ENCODE measurements at regions not wholly inside any gene's neighbourhood (a gene's known extent, or its start where the extent isn't known, plus 50 kb on each side); places are given as distances from the start of the nearest gene placed in this dataset.

DNA sequence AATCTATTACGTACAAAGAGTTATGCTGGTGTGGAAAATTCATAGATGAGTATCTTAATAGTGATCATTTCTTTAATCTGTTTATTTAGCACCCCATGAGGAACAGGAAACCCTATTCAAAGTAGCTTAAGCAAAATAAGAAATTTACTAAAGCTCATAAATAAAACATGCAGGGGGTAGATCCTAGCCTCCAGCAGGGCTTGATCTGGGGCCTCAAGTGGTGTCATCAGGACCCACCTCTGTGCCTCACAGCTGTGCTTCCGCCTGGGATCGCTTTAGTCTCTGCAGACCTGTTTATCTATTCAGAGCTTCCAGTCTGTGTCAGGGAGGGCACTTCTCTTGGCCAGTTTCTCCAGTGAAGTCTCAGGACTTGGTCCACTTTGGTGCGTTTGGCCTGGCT, 171.0 kb upstream of the SLC24A5 start:
- no peak for DNase-seq (ENCODE audit: low spot score)

DNA sequence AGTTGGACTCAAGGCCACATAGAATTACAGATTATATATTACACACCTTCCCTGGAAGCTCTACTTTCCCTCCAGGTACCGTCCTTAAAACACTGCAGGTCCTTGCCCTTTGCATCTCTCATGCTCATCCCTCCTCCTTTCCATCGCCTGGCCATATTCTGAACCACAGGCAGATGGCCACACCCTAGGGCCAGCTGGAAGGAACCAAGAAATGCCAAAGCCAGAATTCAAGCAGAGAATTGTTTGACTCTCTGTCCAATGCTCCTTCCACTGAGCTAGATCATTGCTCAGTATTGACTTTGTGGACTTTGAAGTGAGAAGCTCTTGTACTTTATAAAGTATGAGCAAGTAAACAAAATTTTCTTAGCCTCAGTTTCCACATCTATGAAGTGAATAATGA, 170.3 kb upstream of the SLC24A5 start:
- DNase-seq (ENCODE audit: low spot score), result peak; percentile 57

DNA sequence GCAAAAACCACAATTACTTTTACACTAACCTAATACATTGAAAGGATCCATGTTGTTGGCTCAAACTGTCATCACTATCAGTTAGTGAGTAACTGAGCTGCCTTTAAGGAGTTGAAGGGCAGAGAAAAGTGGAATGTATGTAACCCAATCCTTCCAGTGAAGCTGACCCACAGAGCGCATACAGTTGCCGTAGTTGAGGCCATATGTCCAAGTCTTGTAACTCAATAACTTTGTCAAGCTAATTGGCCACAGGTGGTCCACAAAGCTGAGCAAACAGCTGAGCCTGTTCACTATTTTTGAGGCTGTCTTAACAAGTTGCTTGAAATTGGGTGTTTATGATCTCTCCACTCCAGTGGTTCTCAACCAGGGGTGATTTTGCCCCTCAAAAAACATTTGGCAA, 169.0 kb upstream of the SLC24A5 start:
- no peak for DNase-seq (ENCODE audit: low spot score)

- DNase-seq (ENCODE audit: low spot score), result no peak
Measured at GRCh38 chr15:47954196-47954595, 166.6 kb upstream of the SLC24A5 start.

GRCh38 chr15:47955021-47955420, 165.8 kb upstream of the SLC24A5 start:
- no peak for DNase-seq (ENCODE audit: low spot score)

GRCh38 chr15:47959617-47960413, 161.0 kb upstream of the SLC24A5 start:
- DNase-seq (ENCODE audit: low spot score), result no peak

DNA sequence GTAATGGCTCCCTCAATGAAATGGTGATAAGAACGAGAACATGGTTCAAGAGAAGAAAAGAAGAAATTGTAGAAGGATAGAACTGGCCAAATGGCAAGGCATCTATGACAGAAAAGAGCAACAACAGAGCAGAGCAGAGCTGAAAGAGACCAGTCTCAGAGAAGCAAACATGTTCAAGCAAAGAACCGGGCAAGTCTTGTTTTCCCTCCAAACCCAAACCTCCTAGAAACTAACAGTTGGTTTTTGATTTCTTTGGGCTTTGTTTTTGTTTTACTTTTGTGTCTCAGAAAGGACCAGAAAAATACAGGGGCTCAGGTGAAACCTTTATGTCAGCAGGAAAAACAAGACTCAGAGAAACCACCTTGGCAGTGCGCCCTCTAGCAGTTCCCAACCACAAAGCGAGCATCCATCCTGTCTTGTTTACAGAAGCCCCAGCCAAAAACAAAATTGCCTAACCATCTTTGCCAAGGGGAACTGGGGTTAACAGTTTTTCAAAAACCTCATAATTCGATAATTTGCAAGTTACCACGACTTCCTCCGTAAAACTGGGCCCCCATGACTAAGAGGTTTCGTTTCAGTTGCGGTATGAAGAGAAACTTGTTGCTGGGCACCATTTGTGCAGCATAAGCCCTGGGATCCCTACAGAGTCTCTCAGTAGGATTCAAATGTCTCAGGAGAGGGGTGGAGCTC, 159.2 kb upstream of the SLC24A5 start:
- DNase-seq (ENCODE audit: low spot score), result no peak

- no peak for DNase-seq (ENCODE audit: low spot score)
Measured at GRCh38 chr15:47963265-47963664, 157.5 kb upstream of the SLC24A5 start.

GRCh38 chr15:47964229-47964628, 156.6 kb upstream of the SLC24A5 start:
- DNase-seq (ENCODE audit: low spot score), result no peak

- DNase-seq (ENCODE audit: low spot score), result no peak
Measured at GRCh38 chr15:47965297-47965696, 155.5 kb upstream of the SLC24A5 start.

- DNase-seq (ENCODE audit: low spot score), result no peak
Measured at GRCh38 chr15:47968593-47968992, 152.2 kb upstream of the SLC24A5 start.

- DNase-seq (ENCODE audit: low spot score), result no peak
Measured at GRCh38 chr15:47971637-47972036, 149.2 kb upstream of the SLC24A5 start.

- DNase-seq (ENCODE audit: low spot score), result no peak
Measured at GRCh38 chr15:47972738-47973137, 148.1 kb upstream of the SLC24A5 start.

- DNase-seq (ENCODE audit: low spot score), result no peak
Measured at GRCh38 chr15:47974724-47975123, 146.1 kb upstream of the SLC24A5 start.

- DNase-seq (ENCODE audit: low spot score), result no peak
Measured at GRCh38 chr15:47975427-47975826, 145.4 kb upstream of the SLC24A5 start.

DNA sequence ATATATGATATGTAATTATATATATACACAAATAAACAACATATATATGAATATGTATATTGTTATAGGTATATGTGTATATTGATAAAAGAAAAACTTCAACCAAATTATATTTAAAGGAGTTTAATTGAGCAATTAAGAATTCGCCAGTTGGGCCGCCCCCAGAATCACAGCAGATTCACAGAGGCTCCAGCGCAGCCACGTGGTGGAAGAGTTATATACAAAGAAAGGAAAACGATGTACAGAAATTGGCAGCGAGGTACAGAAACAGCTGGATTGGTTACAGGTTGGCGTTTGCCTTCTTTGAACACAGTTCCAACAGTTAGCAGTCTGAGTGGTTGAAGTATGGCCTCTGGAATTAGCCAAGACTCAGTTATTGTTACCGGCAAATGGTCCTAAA, 137.3 kb upstream of the SLC24A5 start:
- DNase-seq (ENCODE audit: low spot score), result no peak

DNA sequence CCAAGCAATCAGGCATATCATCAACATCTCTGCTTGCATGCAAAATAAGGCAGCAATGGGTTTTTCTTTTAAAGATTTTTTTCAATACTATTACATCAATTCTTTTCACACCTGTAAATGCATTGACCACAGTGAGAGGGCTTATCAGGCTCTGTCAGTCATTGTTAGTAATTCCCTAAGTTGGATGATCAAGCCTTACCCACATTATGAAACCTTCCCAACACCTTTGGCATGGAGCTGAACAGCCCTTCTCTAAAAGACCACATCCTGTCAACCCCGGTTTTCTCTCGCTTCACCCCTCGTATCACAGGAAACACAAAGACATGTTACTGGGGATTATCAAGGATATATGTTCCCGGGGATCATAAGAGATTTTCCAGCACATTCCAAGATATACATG, 135.2 kb upstream of the SLC24A5 start:
- DNase-seq (ENCODE audit: low spot score), result no peak

- no peak for DNase-seq (ENCODE audit: low spot score)
Measured at GRCh38 chr15:47987461-47987860, 133.3 kb upstream of the SLC24A5 start.

- peak; percentile 70 for DNase-seq (ENCODE audit: low spot score)
Measured at GRCh38 chr15:47987908-47988532, 132.8 kb upstream of the SLC24A5 start.

DNA sequence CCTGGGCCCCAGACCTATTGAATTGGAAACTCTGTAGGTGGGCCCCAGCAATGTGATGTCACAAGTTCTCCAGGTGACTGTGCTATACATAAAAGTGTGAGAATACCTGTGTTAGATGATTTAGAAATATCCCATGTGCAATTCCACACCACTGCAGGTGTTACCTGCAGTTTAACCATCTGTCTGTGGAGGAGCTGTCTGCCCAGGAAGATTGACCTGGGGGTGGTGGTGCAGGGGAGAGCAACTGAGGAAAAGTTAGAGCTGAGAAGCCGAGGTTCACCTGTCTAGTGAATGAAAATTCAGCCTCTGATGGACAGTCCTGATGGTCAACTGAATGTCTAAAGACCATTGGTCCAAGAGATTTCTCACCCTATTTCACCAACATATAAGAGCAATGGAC, 132.2 kb upstream of the SLC24A5 start:
- DNase-seq (ENCODE audit: low spot score), result no peak

DNA sequence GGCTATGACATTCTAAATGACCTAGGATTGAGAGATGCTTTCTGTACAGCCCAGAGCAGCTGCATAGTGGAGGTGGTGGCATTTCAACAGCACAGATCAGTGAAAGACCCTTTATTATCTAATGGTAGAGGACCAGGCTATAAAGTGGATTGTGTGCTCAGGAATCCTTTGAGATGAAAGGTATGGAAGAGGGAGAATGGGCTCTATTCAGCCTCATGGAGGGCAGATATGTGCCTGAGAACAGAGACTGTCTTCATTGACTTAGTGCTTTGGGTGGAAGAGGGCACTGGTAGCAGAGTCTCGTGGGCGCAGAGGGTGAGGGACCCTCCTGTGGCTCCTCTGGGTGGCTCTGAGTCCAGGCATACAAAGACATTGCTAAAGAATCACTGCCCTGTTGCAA, 130.0 kb upstream of the SLC24A5 start:
- no peak for DNase-seq (ENCODE audit: low spot score)

GRCh38 chr15:47991357-47991756, 129.4 kb upstream of the SLC24A5 start:
- no peak for DNase-seq (ENCODE audit: low spot score)

DNA sequence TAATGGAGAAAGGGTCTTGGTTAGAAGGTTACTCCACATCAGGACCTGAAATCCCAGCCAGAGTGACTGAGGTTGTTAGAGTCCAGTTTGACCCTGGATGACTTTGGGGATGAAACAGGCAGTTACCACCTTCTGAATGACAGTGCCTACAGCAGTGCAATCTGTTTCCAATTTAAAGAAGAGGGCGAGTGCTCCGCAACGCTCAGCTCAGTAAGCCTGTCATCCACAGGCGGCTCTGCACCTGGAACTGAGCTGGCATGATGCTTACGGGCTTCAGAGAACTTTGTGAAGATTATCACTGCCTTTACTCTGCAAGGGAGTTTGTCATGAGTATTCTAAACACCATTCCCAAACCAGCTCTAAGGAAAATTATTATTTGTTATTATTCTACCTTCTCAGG, 127.7 kb upstream of the SLC24A5 start:
- no peak for DNase-seq (ENCODE audit: low spot score)

All from cerebellar cortex (tissue), 1 donor.